ENCODE measurements at regions not wholly inside any gene's neighbourhood (a gene's known extent, or its start where the extent isn't known, plus 50 kb on each side); places are given as distances from the start of the nearest gene placed in this dataset.

GRCh38 chr11:122022646-122023045 lies 93.4 kb downstream of the BLID start:
- Histone ChIP-seq H3K4me2 (ENCODE audit: low read depth, low read length) (no peak overlapping the region), H3K27ac (ENCODE audit: extremely low read length, insufficient read depth, low read length) (no peak overlapping the region), H3K27me3 (ENCODE audit: control insufficient read depth in 1 of 2, insufficient read depth in 2 of 2, low read length in 2 of 2) (no peaks in the 10 kb centered on the region), H3K79me2 (ENCODE audit: insufficient read depth, low read length) (no peaks in the 10 kb centered on the region), H3K4me1 (ENCODE audit: insufficient read depth, low read length) (no peaks in the 10 kb centered on the region), H3K4me3 (replicated peaks in 1 of 3; ENCODE audit: insufficient read depth in 1 of 3, low read depth in 2 of 3, low read length in 3 of 3) (no peak overlapping the region), H3K36me3 (replicated peaks in 1 of 2; ENCODE audit: control insufficient read depth in 1 of 2, insufficient read depth in 2 of 2, low read length in 2 of 2) (no peaks in the 10 kb centered on the region), H3K9ac (ENCODE audit: insufficient read depth, low read depth, low read length) (no peak overlapping the region), H2AFZ (ENCODE audit: low read length) (no peak overlapping the region), H4K20me1 (ENCODE audit: insufficient read depth, low read length) (no peaks in the 10 kb centered on the region), H3K9me3 (ENCODE audit: low read length) (no peaks in the 10 kb centered on the region)
- 63% methylated on average over 6 of the region's 6 CpGs for WGBS (ENCODE audit: low lambda C conversion rate)
- no peak for DNase-seq (ENCODE audit: low spot score)
- intact Hi-C loops (cut with micrococcal nuclease; ENCODE audit: unreplicated experiment) = no loop called here
- ChIA-PET POLR2A (no interaction called here), CTCF (ENCODE audit: low intra/inter-chr PET ratio, low total read pairs) (no interaction called here)
- no peak for FAIRE-seq
- BruUV-seq (replicated peaks) = no TSS peak
- in situ Hi-C loops (cut with HindIII; ENCODE audit: extremely low pct_ligation_motif_present, low pct_unique_long_range_greater_than_20kb) = loop anchor here (10.0 kb wide), 1 partner anchor 368 kb away; no protein-coding TSS in a partner anchor
- TF ChIP-seq NFATC3 (CRISPR knock-in tag; IDR thresholded peaks at IDR 0.05) = no peak
- TF ChIP-seq, protein P1, sequence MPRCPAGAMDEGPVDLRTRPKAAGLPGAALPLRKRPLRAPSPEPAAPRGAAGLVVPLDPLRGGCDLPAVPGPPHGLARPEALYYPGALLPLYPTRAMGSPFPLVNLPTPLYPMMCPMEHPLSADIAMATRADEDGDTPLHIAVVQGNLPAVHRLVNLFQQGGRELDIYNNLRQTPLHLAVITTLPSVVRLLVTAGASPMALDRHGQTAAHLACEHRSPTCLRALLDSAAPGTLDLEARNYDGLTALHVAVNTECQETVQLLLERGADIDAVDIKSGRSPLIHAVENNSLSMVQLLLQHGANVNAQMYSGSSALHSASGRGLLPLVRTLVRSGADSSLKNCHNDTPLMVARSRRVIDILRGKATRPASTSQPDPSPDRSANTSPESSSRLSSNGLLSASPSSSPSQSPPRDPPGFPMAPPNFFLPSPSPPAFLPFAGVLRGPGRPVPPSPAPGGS (CRISPR knock-in tag; IDR thresholded peaks at IDR 0.05) = no peak
- TF ChIP-seq ZNF234 (CRISPR knock-in tag; conservative IDR thresholded peaks at IDR 0.05) = no peak
- no peak for TF ChIP-seq TEAD3 (CRISPR knock-in tag; optimal IDR thresholded peaks at IDR 0.05; ENCODE audit: borderline replicate concordance)
- no peak for TF ChIP-seq HMGXB4 (CRISPR knock-in tag; IDR thresholded peaks at IDR 0.05; ENCODE audit: borderline replicate concordance in 1 of 2, low read depth in 1 of 2)
- TF ChIP-seq GTF3A (CRISPR knock-in tag; conservative IDR thresholded peaks at IDR 0.05) = no peak
- no peak for TF ChIP-seq CBX5 (CRISPR knock-in tag; IDR thresholded peaks at IDR 0.05; ENCODE audit: borderline replicate concordance)
- no peak for TF ChIP-seq HES4 (CRISPR knock-in tag; IDR thresholded peaks at IDR 0.05; ENCODE audit: borderline replicate concordance)
- TF ChIP-seq ZNF616 (CRISPR knock-in tag; IDR thresholded peaks at IDR 0.05; ENCODE audit: low read depth) = no peak
- TF ChIP-seq CCAR2 (optimal IDR thresholded peaks at IDR 0.05; ENCODE audit: low read depth, low read length) = no peak
- TF ChIP-seq ZNF264 (CRISPR knock-in tag; IDR thresholded peaks at IDR 0.05) = no peak
- no peak for ATAC-seq

Measured in HepG2 (cell line).